Ishikawa (cell line): ENCODE measurements at regions not wholly inside any gene's neighbourhood (a gene's known extent, or its start where the extent isn't known, plus 50 kb on each side); places are given as distances from the start of the nearest gene placed in this dataset.

ENCODE experiments used
- EGR1 ChIP-seq: IDR thresholded peaks from 2 replicates; pipeline ENCODE4 v1.6.1; 2012
- RAD21 ChIP-seq: IDR thresholded peaks from 2 replicates; pipeline ENCODE4 v1.6.1; 2012; ENCODE audit warnings: low read depth
- REST ChIP-seq: IDR thresholded peaks from 2 replicates; pipeline ENCODE4 v1.6.1; 2012; ENCODE audit warnings: low read depth, mild to moderate bottlenecking
- TEAD4 ChIP-seq: IDR thresholded peaks from 2 replicates; pipeline ENCODE4 v1.6.1; 2012
- YY1 ChIP-seq: IDR thresholded peaks from 2 replicates; pipeline ENCODE4 v1.6.1; 2012; ENCODE audit warnings: low read depth

GRCh38 chr12:47520029-47520428, 185.8 kb downstream of the RPAP3 start:
- no peak for TF ChIP-seq RAD21
- TF ChIP-seq TEAD4 = no peak
- TF ChIP-seq EGR1 = no peak
- TF ChIP-seq YY1 = no peak
- no peak for TF ChIP-seq REST
